ENCODE measurements at regions not wholly inside any gene's neighbourhood (a gene's known extent, or its start where the extent isn't known, plus 50 kb on each side); places are given as distances from the start of the nearest gene placed in this dataset.
"Not testable (repeated sequence)": the region's sequence is repeated elsewhere in the genome, so short reads cannot be mapped to it uniquely, and the experiment has no call there.

DNA sequence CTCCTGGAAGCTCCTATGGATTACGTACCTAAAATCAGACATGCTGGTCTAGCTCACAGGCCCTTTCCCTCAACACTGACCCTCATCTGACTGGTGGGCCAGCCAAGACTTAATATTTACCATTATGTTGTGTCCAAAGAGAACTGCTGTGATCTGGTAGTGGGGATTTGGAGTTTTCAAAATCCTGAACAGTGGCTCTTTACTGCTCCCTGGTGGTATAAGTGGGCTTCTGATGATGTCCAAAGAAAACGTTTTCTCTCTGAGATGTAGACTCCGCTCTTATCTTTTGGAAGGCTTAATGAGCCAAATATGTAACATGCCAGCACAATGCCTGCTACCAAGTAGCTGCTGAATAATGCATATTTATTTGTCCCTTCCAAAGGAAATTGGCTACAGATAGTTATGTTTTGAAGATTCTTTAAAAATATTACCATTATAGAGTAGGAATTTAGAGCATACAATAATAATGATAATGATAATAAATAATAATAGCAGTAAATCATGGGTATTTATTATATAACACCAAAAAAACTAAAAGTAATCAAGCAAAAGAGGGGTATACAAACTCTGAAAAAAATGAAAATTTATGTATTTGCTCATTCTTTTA lies 406.6 kb upstream of the TNC start:
- no peak for DNase-seq
- no peak for ATAC-seq
- no peaks in the 10 kb centered on the region for H3K36me3 Mint-ChIP-seq (ENCODE audit: low read depth)
- no peaks in the 10 kb centered on the region for H3K9me3 Mint-ChIP-seq
- peaks cover 11% of the 10 kb centered on the region for H3K27me3 Mint-ChIP-seq
- no peak overlapping the region for H3K4me3 Mint-ChIP-seq
- no peak overlapping the region for H3K27ac Mint-ChIP-seq
- H3K4me1 Mint-ChIP-seq, result no peaks in the 10 kb centered on the region

DNA sequence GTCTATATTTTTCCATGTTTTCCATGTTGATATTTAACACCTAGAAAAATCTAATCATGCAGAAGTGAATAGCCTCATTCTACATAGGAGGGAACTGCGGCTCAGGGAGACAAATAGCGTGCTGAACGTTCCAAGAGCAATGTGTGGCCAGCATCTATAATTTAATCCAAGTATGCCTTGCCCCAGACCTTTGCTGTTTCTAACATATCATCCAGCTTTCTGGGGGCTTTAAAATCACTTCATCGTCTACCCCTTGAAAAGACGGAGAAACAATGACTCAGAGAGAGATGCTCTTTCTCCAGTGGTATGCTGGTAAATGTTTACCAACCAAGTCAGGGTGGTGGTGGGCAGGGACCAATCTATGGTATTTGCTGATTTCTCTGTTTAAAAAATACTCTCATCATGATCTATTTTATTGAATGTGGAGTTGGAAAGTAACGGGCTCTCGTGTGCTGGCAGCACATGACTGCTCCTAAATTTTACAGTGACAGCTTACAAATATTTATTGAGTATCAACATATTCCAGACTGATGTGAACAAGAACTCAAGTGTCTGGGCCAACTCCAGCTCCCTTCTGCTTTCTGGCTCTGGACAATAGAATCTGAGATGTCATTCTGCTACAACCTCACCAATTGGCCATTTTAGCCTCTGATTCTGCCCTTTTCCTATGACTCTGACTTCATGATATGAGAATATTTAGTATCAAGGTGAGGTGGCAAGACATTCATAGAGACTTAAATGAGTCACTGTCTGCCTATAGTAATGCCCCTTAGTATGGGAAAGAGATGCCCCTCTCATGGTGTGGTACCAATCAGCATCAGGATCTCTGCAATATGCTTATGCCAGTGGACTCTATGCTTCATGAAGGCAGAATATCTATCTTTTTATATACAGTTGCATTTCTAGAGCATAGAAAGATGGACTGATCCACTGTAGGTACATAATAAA lies 407.4 kb upstream of the TNC start:
- no peak for ATAC-seq
- Mint-ChIP-seq H3K4me3 (no peak overlapping the region), H3K27me3 (peaks cover 11% of the 10 kb centered on the region), H3K9me3 (no peaks in the 10 kb centered on the region), H3K4me1 (no peaks in the 10 kb centered on the region), H3K36me3 (ENCODE audit: low read depth) (no peaks in the 10 kb centered on the region), H3K27ac (no peak overlapping the region)
- no peak for DNase-seq

DNA sequence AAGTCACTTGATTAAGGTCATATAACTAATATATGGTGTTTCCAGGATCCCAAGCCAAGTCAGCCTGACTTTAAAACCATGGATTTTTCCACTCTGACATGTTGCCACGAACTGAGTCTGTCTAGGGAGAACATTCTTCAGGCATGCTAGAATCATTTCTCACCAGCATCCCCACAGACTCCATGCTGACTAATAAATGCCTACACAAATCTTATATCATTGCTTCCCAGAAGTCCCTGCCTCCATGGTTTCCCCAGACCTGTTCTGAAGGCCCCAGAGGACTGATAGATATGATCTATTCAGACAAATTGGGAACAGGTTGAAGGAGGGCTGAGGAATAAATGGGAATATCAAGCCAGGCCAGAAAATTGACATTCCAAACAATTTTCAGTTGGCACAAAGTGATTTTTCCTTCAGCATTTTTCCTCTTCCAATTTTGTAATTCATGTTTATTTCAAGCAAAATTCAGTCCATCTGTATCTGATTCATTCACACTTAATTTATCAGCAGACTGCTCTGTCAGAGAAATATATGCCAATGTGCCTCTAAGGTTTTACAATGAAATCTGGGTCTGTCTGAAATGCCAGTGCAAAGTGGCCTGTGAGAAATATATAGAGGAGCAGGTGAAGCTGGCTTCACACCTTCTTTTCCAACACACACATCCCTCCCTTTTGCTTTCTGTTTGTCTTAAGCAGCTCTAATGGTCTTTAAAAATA lies 413.6 kb upstream of the TNC start:
- DNase-seq, result no peak
- Mint-ChIP-seq H3K27me3 (peaks cover 19% of the 10 kb centered on the region), H3K36me3 (ENCODE audit: low read depth) (no peaks in the 10 kb centered on the region), H3K9me3 (no peaks in the 10 kb centered on the region), H3K27ac (no peak overlapping the region), H3K4me3 (no peak overlapping the region), H3K4me1 (no peaks in the 10 kb centered on the region)
- ATAC-seq, result no peak

DNA sequence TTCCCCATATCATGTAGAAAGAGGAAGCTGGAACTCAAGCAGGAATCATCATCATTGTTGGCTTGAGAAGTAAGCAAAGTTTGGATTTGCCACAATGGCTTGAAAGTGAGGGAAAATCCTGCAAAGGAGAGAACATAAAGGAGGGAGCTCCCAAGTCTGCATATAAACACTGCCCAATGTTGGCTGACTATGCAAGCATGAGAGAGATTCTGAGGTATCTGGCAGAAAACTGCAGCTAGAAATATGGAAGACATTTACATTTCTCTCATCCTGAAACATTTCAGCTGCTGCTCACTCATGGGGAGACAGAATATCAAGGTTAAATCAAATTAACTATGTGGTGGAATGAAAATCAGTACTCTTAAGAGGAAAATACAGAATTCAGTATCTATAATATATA lies 415.6 kb upstream of the TNC start:
- Mint-ChIP-seq H3K9me3 (no peaks in the 10 kb centered on the region), H3K27me3 (peaks cover 21% of the 10 kb centered on the region), H3K4me1 (no peaks in the 10 kb centered on the region), H3K36me3 (ENCODE audit: low read depth) (no peaks in the 10 kb centered on the region), H3K4me3 (no peak overlapping the region), H3K27ac (no peak overlapping the region)
- no peak for DNase-seq
- ATAC-seq, result no peak

DNA sequence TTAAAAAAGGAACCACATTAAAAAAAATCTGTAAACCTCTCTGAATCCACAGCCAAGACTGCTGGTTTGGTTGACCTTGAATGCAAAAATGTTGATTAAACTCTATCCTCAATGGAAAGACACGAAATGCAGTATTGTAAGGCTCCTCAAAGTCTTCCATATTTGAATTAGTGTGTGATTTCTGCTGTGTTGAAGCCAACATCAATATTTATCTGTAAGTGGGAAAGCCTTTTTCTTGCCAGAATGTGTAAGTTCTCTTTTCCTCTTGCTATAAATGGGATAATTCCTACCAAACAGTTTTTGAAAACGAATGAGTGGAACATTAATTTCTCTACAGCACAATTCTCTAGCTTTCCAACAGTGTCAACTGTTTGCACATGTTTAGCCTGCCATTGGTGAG lies 422.1 kb upstream of the TNC start:
- no peaks in the 10 kb centered on the region for H3K4me1 Mint-ChIP-seq
- H3K9me3 Mint-ChIP-seq, result no peaks in the 10 kb centered on the region
- ATAC-seq (no peak), DNase-seq (no peak)
- H3K36me3 Mint-ChIP-seq (ENCODE audit: low read depth), result no peaks in the 10 kb centered on the region
- H3K4me3 Mint-ChIP-seq, result no peak overlapping the region
- H3K27me3 Mint-ChIP-seq, result peaks cover 12% of the 10 kb centered on the region
- H3K27ac Mint-ChIP-seq, result no peak overlapping the region

DNA sequence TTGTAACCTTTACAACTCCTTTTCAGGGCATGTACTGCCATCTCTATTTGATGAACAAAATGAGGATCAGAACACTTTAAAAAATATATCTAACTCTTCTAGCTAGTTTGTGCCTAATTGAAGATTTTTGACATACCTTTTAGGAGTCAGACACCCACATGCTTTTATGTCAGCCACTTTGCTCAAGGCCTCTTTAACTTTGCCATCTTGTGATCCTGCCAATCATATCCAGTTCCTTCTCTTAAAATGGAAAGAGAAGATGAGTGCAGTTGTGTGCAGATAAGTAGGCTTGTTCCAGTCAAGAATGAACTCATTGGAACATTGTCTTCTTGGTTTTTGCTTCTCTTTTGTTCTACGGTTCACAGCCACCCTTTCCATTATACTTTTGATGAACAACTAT lies 425.6 kb upstream of the TNC start:
- ATAC-seq, result no peak

DNA sequence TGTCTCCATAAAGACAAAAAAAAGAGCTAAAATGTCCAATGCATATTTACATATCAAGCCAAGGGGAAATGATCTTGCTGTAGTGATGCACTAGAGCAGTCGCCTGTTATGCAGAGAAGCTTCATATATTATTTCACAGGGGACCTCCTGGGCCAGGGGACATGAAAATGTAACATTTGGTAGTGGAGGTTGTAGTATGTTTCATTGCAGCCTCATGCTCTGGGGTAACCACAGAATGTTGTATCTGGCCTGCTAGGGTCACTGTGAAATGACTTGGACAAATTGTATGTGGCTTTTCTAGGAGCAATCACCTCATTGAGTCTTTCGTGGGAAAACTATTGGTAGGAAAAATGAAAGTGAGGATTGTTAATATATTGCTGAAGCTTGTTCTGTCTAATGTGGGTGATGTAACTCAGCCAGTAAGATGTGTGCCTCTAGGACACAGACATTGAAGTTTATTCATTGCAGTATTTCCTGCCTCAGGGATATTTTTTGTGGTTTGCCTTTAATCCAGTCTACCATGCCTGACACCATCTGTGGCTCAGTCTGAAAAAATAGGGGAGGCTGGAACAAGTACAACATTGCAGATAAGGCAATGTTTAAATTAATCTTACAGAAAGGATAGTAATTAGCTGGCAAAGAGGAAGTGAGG lies 430.8 kb upstream of the TNC start:
- H3K27me3 Mint-ChIP-seq, result peaks cover 2% of the 10 kb centered on the region
- no peaks in the 10 kb centered on the region for H3K4me1 Mint-ChIP-seq
- no peaks in the 10 kb centered on the region for H3K9me3 Mint-ChIP-seq
- no peaks in the 10 kb centered on the region for H3K36me3 Mint-ChIP-seq (ENCODE audit: low read depth)
- ATAC-seq, result no peak
- no peak for DNase-seq
- no peak overlapping the region for H3K27ac Mint-ChIP-seq
- no peak overlapping the region for H3K4me3 Mint-ChIP-seq

More for the DNA sequence above, 425.6 kb upstream of the TNC start:
- Mint-ChIP-seq H3K4me1 (no peaks in the 10 kb centered on the region), H3K4me3 (no peak overlapping the region), H3K27ac (no peak overlapping the region), H3K9me3 (no peaks in the 10 kb centered on the region), H3K27me3 (peaks cover 5% of the 10 kb centered on the region), H3K36me3 (ENCODE audit: low read depth) (no peaks in the 10 kb centered on the region)
- DNase-seq, result no peak

DNA sequence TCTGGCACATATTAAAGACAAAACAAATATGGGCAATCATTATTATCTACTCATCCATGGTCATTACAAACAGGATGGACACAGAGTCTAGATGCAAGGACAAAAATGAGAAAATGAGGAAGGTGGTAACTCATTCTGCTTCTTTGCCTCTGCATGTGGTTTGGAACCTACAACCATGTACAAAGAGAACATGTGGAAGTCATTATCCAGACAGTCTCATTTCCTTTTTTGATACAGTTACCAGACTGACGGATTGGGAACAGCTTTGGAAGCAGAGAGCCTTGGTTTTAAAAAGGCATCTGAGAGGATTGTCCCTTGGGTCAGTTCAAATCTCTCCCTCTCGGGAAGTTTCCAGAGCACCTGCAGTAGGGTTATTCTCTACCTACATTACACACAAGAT lies 433.4 kb upstream of the TNC start:
- Mint-ChIP-seq H3K27me3 (peaks cover 3% of the 10 kb centered on the region), H3K27ac (no peak overlapping the region), H3K4me1 (no peaks in the 10 kb centered on the region), H3K4me3 (no peak overlapping the region), H3K36me3 (ENCODE audit: low read depth) (no peaks in the 10 kb centered on the region), H3K9me3 (peaks cover 4% of the 10 kb centered on the region)
- DNase-seq, result no peak
- ATAC-seq, result no peak

DNA sequence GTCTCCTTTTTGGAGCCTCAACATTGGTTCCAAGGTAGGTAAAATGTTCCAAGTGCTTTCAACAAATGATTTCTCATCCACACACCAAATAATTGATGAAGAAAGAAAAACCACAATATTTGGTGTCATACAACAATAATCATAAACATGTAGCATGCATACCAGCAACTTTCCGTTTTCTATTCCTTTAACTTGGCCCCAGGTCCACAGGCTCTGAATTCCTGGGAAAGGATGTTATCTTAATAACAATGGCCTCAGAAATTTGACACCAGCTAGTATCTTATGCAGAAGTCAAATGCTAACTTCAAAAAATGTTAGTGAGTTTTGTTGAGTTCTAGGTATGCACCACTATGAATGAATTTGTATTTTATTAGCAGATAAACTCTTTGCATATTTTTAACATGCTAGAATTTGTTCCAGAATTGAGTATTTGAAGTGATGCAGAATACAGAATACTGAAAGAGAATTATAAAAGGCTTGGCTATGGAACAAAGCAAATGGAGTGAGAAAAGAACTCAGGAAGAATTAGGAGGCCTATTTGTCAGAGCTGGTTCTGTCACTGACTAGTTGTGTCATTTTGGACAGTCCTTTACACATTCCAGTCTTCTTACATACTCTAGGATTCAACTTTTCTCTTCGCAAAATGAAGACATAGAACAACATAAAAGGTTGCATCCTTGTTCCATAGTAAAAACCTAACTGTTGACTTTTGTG lies 435.3 kb upstream of the TNC start:
- Mint-ChIP-seq H3K4me3 (no peak overlapping the region), H3K9me3 (peaks cover 17% of the 10 kb centered on the region), H3K4me1 (no peaks in the 10 kb centered on the region), H3K36me3 (ENCODE audit: low read depth) (no peaks in the 10 kb centered on the region), H3K27me3 (peaks cover 3% of the 10 kb centered on the region), H3K27ac (no peak overlapping the region)
- ATAC-seq (no peak), DNase-seq (no peak)

DNA sequence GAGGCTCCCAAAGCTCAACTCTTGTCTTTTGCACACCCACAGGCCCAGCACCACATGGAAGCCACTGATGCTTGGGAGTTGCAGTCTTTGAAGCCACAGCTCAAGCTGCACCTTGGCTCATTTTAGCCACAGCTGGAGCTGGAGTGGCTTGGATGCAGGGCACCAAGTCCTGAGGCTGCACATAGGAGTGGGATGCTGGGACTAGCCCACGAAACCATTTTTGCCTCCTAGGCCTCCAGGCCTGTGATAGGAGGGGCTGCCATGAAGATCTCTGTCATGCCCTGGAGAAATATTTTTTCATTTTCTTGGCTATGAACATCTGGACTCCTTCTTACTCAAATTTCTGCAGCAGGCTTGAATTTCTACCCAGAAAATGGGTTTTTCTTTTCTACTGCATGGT lies 438.5 kb upstream of the TNC start:
- ATAC-seq, result no peak
- Mint-ChIP-seq H3K9me3 (peaks cover 17% of the 10 kb centered on the region), H3K27me3 (peaks cover 3% of the 10 kb centered on the region), H3K4me3 (no peak overlapping the region), H3K36me3 (ENCODE audit: low read depth) (no peaks in the 10 kb centered on the region), H3K4me1 (no peaks in the 10 kb centered on the region), H3K27ac (no peak overlapping the region)
- no peak for DNase-seq

DNA sequence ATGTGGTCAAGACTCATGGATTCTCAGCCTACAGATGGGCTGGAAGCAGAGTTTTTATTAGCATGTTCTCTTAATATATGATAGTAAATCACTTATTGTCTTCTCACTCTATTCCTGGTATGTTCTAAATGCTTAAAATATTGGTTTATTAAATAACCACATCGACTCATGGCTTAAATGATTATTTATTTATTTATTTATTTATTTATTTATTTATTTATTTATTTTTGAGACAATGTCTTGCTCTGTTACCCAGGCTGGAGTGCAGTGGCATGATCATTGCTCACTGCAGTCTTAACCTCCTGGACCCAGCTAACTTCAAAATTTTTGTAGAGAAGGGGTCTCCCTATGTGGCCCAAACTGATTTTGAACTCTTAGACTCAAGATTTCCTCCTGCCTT lies 457.2 kb upstream of the TNC start:
- no peak for DNase-seq
- Mint-ChIP-seq H3K4me1 (no peaks in the 10 kb centered on the region), H3K27me3 (peaks cover 10% of the 10 kb centered on the region), H3K36me3 (ENCODE audit: low read depth) (no peaks in the 10 kb centered on the region), H3K9me3 (no peaks in the 10 kb centered on the region), H3K4me3 (no peak overlapping the region), H3K27ac (no peak overlapping the region)
- no peak for ATAC-seq

DNA sequence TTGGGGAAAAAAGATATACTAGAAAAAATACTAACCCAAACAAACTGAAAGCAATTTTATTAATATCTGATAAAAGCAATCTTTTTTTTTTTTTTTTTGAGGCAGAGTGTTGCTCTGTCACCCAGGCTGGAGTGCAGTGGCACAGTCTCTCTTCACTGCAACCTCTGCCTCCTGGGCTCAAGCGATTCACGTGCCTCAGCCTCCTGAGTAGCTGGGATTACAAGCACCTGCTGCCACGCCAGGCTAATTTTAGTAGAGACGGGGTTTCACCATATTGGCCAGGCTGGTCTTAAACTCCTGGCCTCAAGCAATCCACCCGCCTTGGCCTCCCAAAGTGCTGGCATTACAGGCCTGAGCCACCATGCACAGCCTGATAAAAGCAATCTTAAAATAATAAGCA lies 467.5 kb upstream of the TNC start:
- DNase-seq; H3K36me3 Mint-ChIP-seq (ENCODE audit: low read depth); ATAC-seq; H3K4me1 Mint-ChIP-seq; H3K27ac Mint-ChIP-seq; H3K27me3 Mint-ChIP-seq; H3K9me3 Mint-ChIP-seq; H3K4me3 Mint-ChIP-seq: not testable (repeated sequence)

DNA sequence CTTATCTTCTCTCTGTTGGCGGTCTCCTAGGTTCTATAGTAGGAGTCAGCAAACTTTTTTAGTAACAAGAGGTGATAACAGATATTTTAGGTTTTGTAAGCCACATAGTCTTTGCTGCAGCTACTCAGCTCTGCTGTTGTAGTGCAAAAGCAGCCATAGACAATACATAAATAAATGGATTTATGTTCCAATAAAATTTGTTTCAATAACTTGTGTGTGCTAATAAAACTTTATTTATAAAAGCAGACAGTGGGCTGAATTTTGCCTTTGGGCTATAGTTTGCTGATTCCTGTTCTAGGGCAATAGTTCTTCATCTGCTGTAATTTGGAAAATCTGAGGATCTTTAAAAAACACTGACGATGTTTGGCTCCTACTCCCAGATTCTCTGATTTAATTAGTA lies 469.4 kb upstream of the TNC start:
- DNase-seq, result no peak
- Mint-ChIP-seq H3K9me3 (no peaks in the 10 kb centered on the region), H3K4me1 (no peaks in the 10 kb centered on the region), H3K27me3 (no peaks in the 10 kb centered on the region), H3K36me3 (ENCODE audit: low read depth) (no peaks in the 10 kb centered on the region), H3K27ac (no peak overlapping the region), H3K4me3 (no peak overlapping the region)
- ATAC-seq, result no peak

DNA sequence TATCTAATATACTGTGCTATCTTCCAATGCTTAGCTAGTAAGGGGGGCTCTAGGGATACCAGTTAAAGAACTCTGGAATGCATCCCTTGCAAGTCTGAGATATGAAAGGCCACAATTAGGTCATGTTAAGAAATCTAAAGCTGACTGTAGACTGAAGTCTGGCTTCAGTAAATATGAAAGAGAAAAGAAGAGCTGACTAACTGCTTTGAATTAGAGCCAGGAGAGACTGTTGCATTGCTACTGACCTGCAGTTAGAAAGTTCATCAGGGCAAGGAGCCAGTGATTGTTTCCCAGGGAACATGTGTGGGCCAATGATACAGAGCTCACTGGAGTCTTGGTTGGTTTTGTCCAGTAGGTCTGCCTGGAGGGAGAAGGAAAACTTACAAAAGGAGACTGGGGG lies 472.1 kb upstream of the TNC start:
- H3K27ac Mint-ChIP-seq, result no peak overlapping the region
- peaks cover 10% of the 10 kb centered on the region for H3K27me3 Mint-ChIP-seq
- H3K9me3 Mint-ChIP-seq, result no peaks in the 10 kb centered on the region
- no peaks in the 10 kb centered on the region for H3K4me1 Mint-ChIP-seq
- H3K36me3 Mint-ChIP-seq (ENCODE audit: low read depth), result no peaks in the 10 kb centered on the region
- DNase-seq (no peak), ATAC-seq (no peak)
- H3K4me3 Mint-ChIP-seq, result no peak overlapping the region
